Renal pelvis (tissue), 1 donor: ENCODE measurements at regions not wholly inside any gene's neighbourhood (a gene's known extent, or its start where the extent isn't known, plus 50 kb on each side); places are given as distances from the start of the nearest gene placed in this dataset.

ENCODE experiments used
- DNase-seq: peaks from one replicate; pipeline ENCODE4 v3.0.0-alpha.2; 2013

DNA sequence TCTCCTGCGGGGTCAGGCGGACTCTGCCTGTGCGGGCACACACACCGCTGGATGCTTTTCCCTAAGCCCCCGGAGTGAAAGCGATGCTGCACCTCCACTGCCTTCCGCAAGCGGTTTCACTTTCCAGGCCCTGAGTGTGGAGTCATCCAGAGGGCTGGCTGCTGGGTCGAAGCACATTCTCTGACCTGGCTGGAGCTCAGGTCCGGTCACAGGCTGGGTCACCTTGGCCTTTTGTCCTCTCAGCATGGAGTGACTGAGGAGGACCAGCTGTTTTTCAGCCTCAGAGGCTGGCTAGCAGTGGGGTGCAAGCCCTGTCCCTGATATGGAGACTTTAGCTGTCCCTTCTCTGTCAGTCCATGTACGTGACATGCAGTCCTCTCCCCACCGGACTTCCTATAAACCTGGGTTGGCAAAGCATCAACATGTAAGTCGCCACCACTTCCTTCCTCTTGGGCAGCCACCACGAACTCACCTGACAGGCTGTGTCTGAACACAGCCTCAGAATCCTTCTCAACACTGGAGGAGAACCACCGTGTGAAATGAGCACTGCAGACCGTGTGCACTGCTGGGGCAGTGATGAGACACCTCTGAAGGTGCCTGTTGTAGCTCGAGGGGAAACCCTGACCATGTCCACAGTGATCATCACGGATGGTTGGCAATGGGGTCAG, 51.3 kb downstream of the GADD45G start:
- no peak for DNase-seq

DNA sequence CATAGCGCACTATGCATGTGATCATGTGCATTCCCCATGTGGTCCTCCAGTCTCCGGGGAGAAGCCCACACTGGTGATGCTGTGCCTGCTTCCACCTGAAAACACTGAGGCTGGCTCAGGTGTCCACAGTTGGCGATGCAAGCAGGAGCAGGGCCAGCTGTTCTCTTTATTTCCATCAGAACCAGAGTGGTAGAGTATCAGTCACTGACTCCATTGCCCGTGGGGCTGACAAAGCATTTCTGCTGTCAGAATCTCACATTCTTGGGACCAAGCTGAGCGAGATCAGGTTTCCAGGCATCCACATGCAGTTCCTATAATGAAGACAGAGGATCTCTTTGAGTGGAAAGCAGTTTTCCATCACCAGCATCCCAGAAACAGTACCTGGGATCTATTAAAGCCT, 52.5 kb downstream of the GADD45G start:
- no peak for DNase-seq

DNA sequence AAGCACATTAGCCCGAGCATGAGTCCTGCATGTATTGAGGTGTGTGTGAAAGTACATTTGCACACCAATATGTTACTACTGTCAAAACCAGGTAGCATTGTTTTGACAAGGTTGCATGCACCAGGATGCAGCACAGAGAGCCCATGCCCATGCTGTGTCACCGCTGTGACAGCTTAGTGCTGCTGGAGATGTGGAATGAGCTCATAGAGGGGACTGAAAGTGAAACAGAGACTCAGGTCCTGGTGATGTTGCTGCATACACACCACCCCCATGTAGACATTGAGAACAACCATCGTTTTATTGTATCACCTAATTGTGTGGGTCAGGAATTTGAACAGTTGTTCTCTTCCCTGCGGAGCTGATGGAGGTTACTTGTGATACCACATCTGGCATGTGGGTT, 53.0 kb downstream of the GADD45G start:
- no peak for DNase-seq

DNA sequence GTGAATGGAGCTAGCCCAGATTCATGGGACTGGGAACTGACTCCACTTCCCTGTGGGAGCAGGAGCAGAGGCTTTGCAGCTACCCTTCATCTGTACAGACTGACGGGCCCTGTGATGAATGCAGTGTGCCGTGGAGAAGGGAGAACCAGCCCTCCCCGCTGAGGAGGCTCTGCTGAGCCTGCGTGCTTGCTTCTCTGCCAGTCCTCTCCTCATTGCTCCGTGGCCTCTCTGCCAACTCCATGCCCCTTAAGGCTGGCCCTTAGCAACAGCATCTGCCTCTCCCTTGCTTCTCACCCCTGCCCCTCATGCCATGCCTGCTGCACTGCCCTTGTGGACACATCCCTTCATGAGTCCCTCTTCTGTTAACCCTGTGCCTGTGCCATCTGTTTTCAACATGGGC, 53.6 kb downstream of the GADD45G start:
- no peak for DNase-seq

DNA sequence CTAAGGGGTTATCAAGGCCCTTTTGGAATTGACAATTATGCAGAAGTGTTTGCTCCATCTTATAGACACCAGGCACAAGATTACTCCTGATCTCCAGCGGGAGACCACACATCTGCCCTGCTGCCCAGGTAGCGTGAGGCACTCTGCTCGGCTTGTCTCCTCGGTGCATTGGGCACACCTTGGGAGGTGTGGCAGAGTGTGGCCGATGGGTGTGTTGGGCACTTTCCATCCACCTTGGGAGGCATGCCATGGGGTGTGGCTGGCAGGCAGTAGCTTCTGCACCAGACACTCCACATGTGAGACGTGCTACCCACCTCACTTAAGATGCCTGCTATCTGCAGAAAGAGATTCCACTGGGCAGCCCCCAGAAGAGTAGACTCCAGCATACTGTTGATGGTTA, 54.1 kb downstream of the GADD45G start:
- DNase-seq: no peak

DNA sequence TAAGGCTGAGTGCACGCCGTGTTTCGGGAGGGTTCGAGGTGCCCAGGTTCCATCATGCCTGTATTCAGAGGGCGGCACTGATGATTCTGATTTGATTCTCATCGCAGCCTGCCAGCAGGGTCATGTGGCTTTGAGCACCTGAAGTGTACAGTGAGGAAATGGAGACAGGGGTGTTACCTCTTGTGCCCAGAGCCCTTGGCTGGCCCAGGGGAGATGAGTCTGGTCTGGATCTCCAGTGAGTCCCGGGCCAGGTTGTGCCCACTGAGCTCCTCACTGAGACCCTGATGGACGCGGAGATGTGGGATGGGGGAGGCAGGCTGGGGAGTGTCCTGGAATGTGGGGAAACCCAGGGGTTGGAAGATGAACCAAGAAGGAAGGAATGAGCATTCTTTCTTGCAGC, 54.7 kb downstream of the GADD45G start:
- DNase-seq: no peak

DNA sequence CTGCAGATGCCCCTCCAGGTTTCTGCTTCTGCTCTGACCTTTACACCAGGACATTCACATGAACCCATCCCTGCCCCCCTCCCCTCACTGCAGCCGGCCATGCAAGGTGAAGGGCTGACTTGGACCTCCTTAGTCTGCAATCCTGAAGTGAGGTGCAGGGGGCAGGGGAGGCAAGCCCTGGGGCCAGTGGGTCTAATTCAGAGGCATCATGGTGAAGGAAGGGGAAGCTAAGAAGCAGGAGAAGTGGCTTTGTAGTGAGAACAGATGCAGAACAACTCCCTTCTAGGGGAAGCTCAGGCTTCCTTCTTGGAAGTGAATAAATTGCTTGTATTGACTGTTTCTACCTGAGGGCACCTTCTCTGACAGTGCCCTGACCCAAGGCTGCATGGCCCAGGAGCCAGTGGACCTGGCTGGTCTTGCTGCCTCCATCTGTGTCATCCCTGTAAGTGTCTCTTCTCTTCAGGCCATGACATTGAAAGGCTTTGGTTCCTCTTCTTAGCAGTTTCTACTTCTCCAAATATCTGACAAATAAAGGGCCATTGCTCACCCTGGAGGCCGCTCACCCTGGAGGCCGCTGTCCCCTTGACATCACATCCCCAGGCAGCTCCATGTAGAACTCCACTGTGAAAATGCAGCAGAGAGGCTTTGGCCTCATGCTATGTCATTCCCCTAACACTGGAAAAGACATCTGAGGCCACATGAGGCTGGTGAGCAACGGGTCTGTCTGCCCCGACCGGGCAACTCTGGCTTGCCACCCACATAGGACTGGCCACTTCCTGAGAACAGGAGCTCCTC, 55.3 kb downstream of the GADD45G start:
- DNase-seq: no peak

DNA sequence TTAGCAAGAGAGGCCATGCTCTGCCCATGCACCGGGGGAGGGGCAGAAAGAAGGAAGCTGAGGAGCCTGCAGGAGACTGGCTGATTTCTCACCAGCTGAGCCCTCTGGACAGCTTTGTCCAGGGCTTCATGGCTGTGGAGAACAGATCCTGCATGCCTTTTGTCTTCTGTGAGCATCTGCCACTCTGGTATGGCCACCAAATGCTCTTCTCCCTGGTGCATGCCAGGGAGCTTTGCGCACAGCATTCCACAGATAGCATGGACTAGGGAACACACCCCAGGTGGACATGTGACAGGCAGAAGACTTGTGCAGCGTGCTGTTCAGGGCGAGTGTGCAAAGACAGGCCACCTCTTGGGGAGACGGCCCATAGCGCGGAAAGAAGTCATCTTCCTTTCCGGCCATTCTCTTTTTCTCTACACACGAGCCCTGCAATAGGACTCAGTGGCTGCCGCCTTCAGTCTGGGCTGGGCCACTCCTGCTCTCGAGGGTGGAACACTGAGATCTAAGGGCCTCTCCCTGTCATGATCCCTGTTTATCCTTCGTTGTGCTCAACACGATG, 56.7 kb downstream of the GADD45G start:
- DNase-seq: no peak

DNA sequence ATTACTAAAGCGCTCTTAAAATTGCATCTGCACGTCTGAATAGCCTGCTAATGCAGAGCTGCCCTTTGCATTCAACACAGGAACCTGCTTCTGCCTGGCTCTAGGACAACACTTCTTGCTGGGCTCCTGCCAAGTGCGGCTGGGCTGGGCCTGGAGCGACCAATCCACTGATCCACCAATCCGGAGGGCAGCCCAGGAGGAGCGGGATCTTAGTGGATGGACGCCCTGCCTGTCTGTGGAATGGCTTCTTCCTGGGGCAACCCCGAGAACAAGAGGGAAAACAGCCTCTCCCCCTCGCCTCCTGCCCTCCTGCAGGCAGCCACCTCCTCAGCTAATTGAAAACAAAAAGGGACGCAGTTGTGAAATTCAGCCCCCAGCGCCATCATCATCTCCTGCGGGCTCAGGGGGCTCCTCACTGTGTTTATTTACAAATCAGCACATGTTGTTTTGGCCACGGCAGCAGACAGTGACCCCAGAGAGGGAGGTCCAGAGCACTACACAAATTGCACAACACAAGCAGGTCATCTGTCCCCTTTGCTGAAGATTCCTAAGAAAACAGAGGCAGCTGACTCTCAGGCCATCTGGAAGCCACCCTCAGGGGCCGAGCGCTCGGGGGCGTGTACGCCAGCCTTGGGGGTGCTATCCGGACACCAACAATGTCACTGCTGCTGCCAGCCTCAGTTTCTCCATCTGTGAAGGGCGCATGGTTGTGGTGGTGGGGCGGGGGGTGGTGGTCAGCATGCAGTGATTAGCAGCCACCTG, 57.3 kb downstream of the GADD45G start:
- peak; percentile 96 for DNase-seq

DNA sequence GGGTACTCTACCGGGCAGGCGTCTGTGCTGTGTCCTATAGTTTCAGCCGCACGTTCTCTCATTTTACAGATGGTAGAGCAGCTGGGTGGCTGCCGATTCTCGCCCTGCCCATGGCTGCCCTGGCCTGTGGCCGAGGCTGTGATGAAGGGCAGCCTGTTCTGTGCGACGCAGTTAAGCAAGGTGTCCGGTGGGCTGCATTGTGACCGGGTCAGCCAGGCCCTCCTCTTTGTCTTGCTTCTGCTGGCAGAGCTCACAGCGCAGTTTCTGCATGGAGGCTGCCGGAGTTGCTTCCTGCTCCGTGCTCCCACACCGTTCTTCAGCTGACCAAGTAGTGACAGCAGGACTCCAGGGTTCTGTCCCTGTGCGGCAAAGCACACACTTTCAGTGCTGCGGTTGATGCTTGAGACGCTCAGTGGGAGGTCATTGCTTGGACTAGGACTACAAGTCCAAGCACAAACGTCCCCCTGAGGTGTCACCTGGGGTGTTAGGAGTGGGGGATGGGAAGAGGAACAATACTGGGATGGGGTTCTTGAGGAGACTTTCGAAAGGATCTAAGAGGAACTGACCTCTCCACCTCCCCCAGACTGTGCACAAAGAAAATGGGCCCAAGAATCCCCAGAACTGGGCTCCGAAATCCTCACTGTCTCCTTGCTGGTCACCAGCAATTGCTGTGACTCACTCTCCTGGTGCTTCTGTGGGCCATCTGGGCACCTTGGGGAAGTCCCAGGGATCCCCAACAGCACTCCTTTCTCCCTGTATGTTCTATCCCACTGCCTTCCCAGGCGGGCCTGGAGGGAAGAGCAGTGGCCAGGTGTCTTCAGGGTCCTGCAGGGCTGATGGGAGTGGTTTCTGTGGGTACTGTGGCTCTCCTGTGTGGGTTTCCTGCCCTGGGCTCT, 58.2 kb downstream of the GADD45G start:
- no peak for DNase-seq

DNA sequence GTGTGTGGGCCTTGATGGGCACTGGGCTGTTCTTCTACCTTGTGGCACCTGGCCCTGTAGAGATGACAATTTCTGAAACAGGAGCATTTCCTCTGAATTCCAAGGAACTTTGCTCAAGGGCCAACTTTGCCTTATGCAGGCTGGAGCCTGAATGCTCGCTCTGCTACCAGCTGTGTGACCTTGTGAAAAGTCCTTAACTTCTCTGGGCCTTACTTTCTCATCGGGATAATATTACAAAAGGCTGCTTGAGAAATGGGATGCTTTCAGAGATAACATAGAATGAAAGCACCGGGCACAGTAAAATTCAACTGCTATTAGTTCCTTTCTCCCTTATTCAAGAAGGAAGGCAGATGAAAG, 58.8 kb downstream of the GADD45G start:
- DNase-seq: no peak

DNA sequence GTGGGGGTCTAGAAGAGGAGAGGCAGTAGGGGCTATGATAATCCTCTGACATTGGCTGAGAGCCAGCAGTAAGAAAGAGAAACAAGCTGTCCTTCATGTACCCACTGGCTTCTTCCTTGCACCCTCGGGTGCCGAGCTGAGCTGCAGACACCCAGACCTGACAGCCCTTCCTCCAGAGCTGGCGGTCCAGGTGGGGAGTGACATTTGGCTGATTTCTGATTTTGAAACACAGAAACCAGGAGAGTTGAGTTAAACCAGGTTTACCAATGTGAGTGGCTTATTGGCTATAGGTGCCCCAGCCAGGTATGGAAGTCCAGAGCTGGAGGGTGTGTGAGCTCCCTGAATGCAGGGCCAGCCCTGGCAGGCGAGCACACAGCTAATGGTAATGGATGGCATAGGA, 59.2 kb downstream of the GADD45G start:
- DNase-seq: no peak

DNA sequence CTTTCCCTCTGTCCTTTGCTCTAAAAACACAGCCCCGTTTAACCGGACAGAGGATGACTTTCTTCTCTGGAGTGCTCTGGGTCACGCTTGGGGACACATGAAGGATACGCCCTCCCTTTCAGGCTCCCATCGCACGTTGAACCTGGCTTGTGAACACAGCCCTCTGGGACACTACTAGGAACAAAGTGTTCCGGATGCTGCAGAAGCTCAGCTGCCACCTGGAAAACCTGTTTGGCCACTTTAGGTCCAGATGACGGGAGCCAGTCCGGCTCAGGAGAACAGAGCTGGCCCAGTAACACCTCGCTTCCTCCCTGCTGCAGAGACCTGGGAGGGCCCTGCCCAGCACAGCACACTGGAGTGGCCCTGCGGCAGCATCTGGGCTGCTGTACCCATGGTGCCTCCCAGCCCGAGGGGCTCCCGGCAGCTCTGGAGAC, 60.1 kb downstream of the GADD45G start:
- no peak for DNase-seq

DNA sequence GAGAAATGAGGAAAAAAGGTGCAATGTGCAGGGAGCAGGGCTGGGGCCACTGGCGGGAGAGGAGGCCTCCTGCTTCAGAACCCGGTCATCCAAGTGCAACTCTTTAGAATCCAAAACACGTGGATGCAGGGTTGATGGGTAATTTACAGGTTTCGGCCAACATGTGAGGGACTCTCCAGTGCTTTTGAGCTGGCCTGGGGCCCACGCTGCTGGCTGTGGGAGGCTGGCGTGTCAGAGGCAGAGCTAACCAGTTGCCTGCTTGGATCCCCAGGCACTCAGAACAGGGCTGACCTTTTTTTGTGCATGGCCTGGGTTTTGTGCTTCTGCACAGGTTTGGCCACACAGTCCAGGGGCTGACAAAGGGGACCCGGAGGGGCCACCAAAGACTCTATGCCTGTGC, 61.6 kb downstream of the GADD45G start:
- DNase-seq: no peak

DNA sequence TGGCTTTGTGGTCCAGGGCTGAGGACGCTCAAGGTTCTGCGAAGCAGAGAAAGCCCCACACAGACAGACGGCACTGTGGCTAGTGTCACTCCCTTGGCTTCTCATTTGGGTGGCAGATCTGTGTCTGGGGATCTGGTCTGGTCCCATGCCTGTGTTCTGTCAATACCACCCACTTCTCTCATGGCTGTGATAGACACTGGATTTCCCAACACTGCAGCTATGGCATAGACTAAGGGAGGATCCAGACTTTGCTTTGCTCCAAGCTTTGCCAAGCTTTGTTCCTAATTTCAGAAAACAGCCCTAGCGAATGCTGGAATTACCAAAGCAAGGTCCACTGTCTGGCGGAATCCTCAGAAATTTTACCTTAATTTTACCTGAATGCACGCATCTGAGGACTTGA, 62.1 kb downstream of the GADD45G start:
- no peak for DNase-seq

DNA sequence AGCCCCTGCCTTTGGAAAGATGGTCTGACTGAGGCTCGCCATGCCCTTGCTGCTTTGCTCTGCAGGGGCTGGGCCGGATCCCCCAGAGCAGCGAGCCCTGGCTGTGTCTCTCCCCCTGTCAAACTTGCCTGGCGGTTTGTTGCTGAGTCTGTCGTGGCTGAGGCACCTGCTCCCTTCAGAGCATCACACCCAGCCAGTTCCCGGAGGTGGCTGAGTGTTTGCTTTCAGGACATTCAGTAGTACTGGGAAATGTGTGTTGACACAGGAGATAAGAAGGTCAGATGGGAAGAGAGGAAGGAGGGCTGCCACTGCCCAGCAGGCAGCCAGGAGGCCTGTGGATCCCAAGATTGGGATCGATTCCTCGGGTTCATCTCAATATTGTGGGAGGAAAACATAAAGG, 62.9 kb downstream of the GADD45G start:
- DNase-seq: no peak

DNA sequence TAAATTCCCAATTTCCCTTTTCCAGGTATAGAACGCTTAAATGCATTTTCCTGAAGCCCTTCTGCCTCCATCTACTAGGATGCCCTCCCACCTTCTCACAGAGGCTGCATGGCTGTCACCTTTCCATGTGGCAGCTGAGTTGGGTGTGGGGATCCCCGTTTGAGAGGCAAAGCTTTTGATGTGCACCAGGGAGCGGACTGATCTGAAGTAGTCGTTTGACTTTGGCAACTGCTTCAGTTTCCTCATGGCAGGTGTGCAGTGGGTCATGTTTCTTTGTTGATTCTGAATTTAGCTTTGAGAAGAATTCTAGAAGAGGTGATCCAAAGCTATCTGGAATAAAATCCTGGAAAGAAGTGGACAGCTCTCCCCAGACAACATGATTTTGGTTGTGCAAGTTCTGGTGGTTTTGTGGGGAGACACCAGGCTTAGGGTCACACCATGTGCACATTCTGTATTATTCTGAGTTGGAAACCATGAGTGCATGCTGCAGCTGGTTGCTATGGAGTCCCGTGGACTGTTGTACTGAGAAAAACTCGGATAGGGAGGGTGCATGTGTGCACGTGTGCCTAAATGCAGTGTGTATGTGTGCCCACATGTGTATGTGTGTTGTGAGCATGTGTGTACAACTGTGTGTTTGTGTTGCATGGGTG, 63.5 kb downstream of the GADD45G start:
- no peak for DNase-seq

DNA sequence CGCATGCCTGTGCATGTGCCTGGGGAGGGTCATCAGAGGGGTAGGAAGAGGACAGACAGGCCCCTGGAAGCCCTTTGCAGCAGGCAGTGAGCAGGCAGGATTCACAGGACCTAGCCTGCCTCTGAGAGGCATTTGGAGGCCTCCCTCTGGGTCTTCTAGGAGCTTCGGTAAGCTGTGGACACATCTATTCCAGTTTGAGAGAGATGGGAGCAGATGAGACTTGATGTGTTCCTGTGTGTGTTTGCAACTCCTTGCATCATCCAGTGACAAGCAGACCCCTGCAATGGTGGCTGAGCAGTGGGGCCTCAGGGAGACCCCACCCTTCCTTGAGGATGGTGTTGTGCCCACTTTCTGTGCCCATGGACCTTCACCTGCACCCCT, 64.0 kb downstream of the GADD45G start:
- DNase-seq: no peak

DNA sequence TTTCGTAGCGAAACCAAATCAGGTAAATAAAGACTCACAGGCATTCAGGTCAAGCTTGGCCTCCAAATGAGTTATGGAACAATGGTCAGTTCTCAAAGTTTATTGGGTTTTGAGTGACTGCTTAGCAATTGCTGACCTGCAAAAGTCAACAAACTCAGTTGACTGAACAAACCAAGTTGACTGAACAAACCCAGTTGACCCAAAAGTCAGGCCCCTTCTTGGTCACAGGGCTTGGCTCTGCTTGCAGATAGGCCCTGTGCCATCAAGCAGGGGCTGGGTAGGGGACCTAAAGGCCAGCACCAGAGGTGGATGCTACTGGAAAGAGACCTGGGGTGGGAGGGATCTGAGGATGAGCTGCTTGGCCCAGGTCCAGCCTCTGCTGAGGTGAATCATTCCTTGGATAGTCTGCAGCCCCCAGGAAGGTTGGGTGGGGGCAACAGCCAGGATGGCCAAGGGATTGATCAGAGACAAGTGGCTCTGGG, 64.6 kb downstream of the GADD45G start:
- DNase-seq: no peak

DNA sequence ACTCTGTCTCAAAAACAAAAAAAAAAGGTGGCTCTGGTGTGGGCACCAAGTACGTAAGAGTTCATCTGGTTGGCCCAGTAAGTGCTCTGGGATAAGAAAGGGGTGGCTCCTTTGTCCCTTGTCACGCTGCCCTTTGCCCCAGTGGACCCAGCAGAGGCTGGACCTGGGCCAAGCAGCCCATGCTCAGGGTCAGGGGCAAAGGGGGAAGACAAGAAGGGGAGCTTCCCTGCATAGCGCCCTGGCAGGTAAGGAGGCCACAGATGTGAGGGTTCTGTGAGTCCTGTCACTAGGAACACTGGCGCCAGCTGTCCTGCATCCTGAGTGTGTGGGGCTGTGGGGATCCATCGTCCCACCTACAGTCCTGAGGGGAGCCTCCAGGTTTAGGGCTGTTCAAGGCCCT, 65.3 kb downstream of the GADD45G start:
- DNase-seq: no peak

DNA sequence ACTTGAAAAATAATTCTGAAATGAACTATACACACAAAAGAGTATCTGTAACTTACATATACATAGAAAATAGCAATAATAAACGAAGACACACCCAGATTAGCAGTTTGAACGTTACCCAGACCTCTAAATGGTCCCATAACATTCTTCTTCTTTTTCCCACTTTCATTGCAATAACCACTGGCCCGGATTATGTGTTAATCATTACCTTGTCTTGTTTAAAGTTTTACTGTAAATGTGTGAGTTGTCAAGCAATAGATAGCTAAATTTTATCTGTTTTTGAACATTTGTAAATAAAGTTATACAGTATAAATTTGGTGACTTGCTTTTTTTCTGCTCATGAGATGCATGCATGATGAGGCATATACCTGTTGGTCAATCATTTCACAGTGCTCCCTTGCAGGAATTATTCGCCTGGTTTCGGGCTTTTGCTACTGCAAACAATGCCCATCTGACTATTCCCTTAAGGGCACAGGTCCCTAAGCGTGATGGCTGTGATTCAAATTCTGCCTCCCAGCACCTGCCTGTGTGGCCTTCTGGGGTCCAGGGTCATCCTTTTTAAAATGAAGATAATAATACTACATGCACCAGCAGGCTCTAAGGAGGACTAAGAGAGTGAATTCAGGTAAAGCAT, 66.1 kb downstream of the GADD45G start:
- no peak for DNase-seq
